ENCODE measurements at regions not wholly inside any gene's neighbourhood (a gene's known extent, or its start where the extent isn't known, plus 50 kb on each side); places are given as distances from the start of the nearest gene placed in this dataset.

GRCh38 chr1:224505454-224506093 is 71.0 kb upstream of the WDR26 start:
- no peak for DNase-seq

GRCh38 chr1:224506141-224506814 is 71.7 kb upstream of the WDR26 start:
- no peak for DNase-seq

GRCh38 chr1:224507771-224508523 is 73.3 kb upstream of the WDR26 start:
- DNase-seq, result no peak

- DNase-seq, result no peak
Observed at GRCh38 chr1:224509907-224510306, 75.3 kb upstream of the WDR26 start.

- no peak for DNase-seq
Observed at GRCh38 chr1:224510880-224511645, 76.5 kb upstream of the WDR26 start.

- DNase-seq, result no peak
Observed at GRCh38 chr1:224512600-224513151, 78.1 kb upstream of the WDR26 start.

GRCh38 chr1:224513383-224513782 is 78.8 kb upstream of the WDR26 start:
- no peak for DNase-seq

GRCh38 chr1:224513787-224514209 is 79.2 kb upstream of the WDR26 start:
- peak; percentile 72 to 75 for DNase-seq

- no peak for DNase-seq
Observed at GRCh38 chr1:224517171-224517570, 82.6 kb upstream of the WDR26 start.

GRCh38 chr1:224518528-224518927 is 83.9 kb upstream of the WDR26 start:
- DNase-seq, result no peak

- DNase-seq, result no peak
Observed at GRCh38 chr1:224519874-224520273, 85.3 kb upstream of the WDR26 start.

GRCh38 chr1:224520808-224521207 is 86.2 kb upstream of the WDR26 start:
- DNase-seq, result no peak

GRCh38 chr1:224521904-224522734 is 87.5 kb upstream of the WDR26 start:
- no peak for DNase-seq

- no peak for DNase-seq
Observed at GRCh38 chr1:224523676-224524075, 89.1 kb upstream of the WDR26 start.

GRCh38 chr1:224524679-224525078 is 90.1 kb upstream of the WDR26 start:
- DNase-seq, result no peak

GRCh38 chr1:224525411-224526040 is 90.6 kb upstream of the CNIH3 start:
- no peak for DNase-seq

GRCh38 chr1:224526771-224527170 is 89.3 kb upstream of the CNIH3 start:
- DNase-seq, result no peak

GRCh38 chr1:224528900-224529299 is 87.2 kb upstream of the CNIH3 start:
- DNase-seq, result no peak

- no peak for DNase-seq
Observed at GRCh38 chr1:224529844-224530243, 86.3 kb upstream of the CNIH3 start.

GRCh38 chr1:224533517-224533916 is 82.6 kb upstream of the CNIH3 start:
- DNase-seq, result no peak

- DNase-seq, result no peak
Observed at GRCh38 chr1:224534731-224535130, 81.4 kb upstream of the CNIH3 start.

GRCh38 chr1:224535641-224536040 is 80.5 kb upstream of the CNIH3 start:
- DNase-seq, result no peak

All from SHP77 (cell line).